ENCODE measurements at regions not wholly inside any gene's neighbourhood (a gene's known extent, or its start where the extent isn't known, plus 50 kb on each side); places are given as distances from the start of the nearest gene placed in this dataset.

DNA sequence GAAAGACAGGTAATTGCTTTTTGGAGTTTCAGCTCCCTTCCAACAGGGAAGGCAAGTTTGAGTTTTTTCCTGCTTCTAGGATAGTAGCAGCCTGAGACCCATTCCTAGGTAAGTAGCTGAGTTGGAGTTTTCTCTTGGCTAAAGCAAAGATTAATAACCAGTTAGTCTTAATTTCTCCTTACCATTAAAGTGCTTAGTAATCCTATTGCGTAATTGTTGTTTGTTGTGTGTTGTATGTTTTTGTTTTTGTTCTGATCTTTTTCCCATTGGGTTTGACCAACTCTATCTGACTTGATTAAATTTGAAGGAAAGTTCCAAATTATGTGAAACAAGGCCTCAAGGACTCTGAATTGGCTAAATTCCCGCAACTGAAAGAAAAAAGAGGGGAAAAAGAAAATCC lies 83.5 kb downstream of the TBX22 start:
- H4K91ac ChIP-seq (ENCODE audit: low read length) = no peak overlapping the region
- H2BK120ac ChIP-seq (ENCODE audit: low read depth, low read length) = no peak overlapping the region
- no peak overlapping the region for H3K14ac ChIP-seq (ENCODE audit: low read length in 2 of 2)
- no peak overlapping the region for H3K4me3 ChIP-seq (ENCODE audit: insufficient read depth in 1 of 2, low read depth in 1 of 2, low read length in 2 of 2)
- no peak overlapping the region for H3K23ac ChIP-seq (ENCODE audit: low read length in 2 of 2)
- no peak overlapping the region for H3K4me2 ChIP-seq (ENCODE audit: low read length, poor library complexity, severe bottlenecking)
- H3K4ac ChIP-seq (ENCODE audit: low read depth in 1 of 2, low read length in 2 of 2) = no peak overlapping the region
- no peak overlapping the region for H2AK5ac ChIP-seq (ENCODE audit: low read length, severe bottlenecking)
- H4K8ac ChIP-seq (ENCODE audit: low read length) = no peak overlapping the region
- no peak overlapping the region for H3K18ac ChIP-seq (ENCODE audit: low read depth in 1 of 2, low read length in 2 of 2)
- no peak overlapping the region for H2BK12ac ChIP-seq (ENCODE audit: low read length in 2 of 2)
- H3K27me3 ChIP-seq (ENCODE audit: control insufficient read depth in 1 of 2, insufficient read depth in 1 of 2, low read length in 2 of 2) = no peaks in the 10 kb centered on the region
- H3K9ac ChIP-seq (ENCODE audit: low read length) = no peak overlapping the region
- H3K79me1 ChIP-seq (replicated peaks; ENCODE audit: low read length, poor library complexity, severe bottlenecking) = no peaks in the 10 kb centered on the region
- no peak overlapping the region for H2AFZ ChIP-seq (ENCODE audit: low read depth, low read length)
- no peak overlapping the region for H2BK15ac ChIP-seq (ENCODE audit: low read depth, poor library complexity, severe bottlenecking)
- no peaks in the 10 kb centered on the region for H3K9me3 ChIP-seq (ENCODE audit: control insufficient read depth, low read length)
- no peak overlapping the region for H2BK5ac ChIP-seq (ENCODE audit: low read depth, low read length, poor library complexity, severe bottlenecking)
- no peaks in the 10 kb centered on the region for H3K36me3 ChIP-seq (ENCODE audit: control insufficient read depth in 1 of 2, insufficient read depth in 2 of 2, low read depth in 1 of 2, low read length in 2 of 2)
- no peak for DNase-seq
- H3K4me1 ChIP-seq (ENCODE audit: control insufficient read depth, insufficient read depth, low read depth, low read length) = no peaks in the 10 kb centered on the region
- no peak overlapping the region for H3K27ac ChIP-seq (ENCODE audit: low read length, poor library complexity, severe bottlenecking)
- WGBS = 75% methylated on average over 2 of the region's 2 CpGs

DNA sequence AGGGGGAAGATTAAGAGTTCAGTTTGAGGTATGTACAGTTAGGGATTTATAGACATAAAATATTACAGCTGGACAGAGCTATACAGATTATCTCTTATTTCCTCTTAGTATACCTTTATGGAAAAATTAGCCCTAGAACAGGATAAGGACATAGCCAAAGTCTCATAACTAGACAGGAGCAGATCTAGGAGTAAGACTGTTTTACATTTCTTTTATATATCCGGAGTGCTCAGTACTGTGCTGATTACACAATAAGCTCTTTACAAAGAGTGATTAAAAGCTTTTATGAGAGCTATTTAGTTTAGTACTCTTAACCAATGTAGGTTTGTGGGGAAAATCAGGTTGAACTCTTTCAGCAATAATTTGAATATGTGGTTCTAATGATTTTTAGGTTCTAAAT lies 105.8 kb downstream of the TBX22 start:
- no peak overlapping the region for H2AFZ ChIP-seq (ENCODE audit: low read depth, low read length)
- no peak overlapping the region for H2BK15ac ChIP-seq (ENCODE audit: low read depth, poor library complexity, severe bottlenecking)
- H3K79me1 ChIP-seq (replicated peaks; ENCODE audit: low read length, poor library complexity, severe bottlenecking) = no peaks in the 10 kb centered on the region
- no peak overlapping the region for H3K4ac ChIP-seq (ENCODE audit: low read depth in 1 of 2, low read length in 2 of 2)
- H3K27ac ChIP-seq (ENCODE audit: low read length, poor library complexity, severe bottlenecking) = no peak overlapping the region
- no peak overlapping the region for H4K8ac ChIP-seq (ENCODE audit: low read length)
- no peak overlapping the region for H2AK5ac ChIP-seq (ENCODE audit: low read length, severe bottlenecking)
- H3K4me3 ChIP-seq (ENCODE audit: insufficient read depth in 1 of 2, low read depth in 1 of 2, low read length in 2 of 2) = no peak overlapping the region
- H2BK5ac ChIP-seq (ENCODE audit: low read depth, low read length, poor library complexity, severe bottlenecking) = no peak overlapping the region
- no CpG with 5 or more reads among the region's 1 CpG for WGBS
- no peak overlapping the region for H3K9ac ChIP-seq (ENCODE audit: low read length)
- H2BK12ac ChIP-seq (ENCODE audit: low read length in 2 of 2) = no peak overlapping the region
- no peak overlapping the region for H3K4me2 ChIP-seq (ENCODE audit: low read length, poor library complexity, severe bottlenecking)
- DNase-seq = no peak
- no peaks in the 10 kb centered on the region for H3K27me3 ChIP-seq (ENCODE audit: control insufficient read depth in 1 of 2, insufficient read depth in 1 of 2, low read length in 2 of 2)
- peaks cover 2% of the 10 kb centered on the region for H3K9me3 ChIP-seq (ENCODE audit: control insufficient read depth, low read length)
- H3K36me3 ChIP-seq (ENCODE audit: control insufficient read depth in 1 of 2, insufficient read depth in 2 of 2, low read depth in 1 of 2, low read length in 2 of 2) = no peaks in the 10 kb centered on the region
- no peak overlapping the region for H3K18ac ChIP-seq (ENCODE audit: low read depth in 1 of 2, low read length in 2 of 2)
- no peak overlapping the region for H4K91ac ChIP-seq (ENCODE audit: low read length)
- H3K14ac ChIP-seq (ENCODE audit: low read length in 2 of 2) = no peak overlapping the region
- H3K4me1 ChIP-seq (ENCODE audit: control insufficient read depth, insufficient read depth, low read depth, low read length) = no peaks in the 10 kb centered on the region
- no peak overlapping the region for H3K23ac ChIP-seq (ENCODE audit: low read length in 2 of 2)
- H2BK120ac ChIP-seq (ENCODE audit: low read depth, low read length) = no peak overlapping the region

DNA sequence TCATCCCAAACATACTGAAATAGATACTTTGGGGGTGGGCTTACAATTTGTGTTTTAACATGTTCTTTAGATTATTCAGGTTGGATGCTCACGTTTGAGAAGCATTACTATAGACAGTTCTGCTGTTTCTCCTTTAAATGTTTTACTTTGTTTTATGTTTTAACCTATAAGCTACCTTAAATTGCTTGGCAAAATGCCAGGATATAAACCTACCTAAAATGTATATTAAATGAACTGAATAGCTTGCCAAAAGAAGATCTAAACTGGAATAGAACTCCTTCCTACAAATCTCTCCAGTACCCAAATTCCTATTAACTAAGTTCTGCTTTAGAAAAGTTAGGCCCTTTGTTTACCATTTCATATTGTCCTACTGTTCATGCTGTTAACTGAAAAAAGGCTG lies 124.4 kb downstream of the TBX22 start:
- WGBS = no CpG with 5 or more reads among the region's 1 CpG
- no peak overlapping the region for H3K18ac ChIP-seq (ENCODE audit: low read depth in 1 of 2, low read length in 2 of 2)
- H3K4me3 ChIP-seq (ENCODE audit: insufficient read depth in 1 of 2, low read depth in 1 of 2, low read length in 2 of 2) = no peak overlapping the region
- H3K14ac ChIP-seq (ENCODE audit: low read length in 2 of 2) = no peak overlapping the region
- no peak overlapping the region for H3K23ac ChIP-seq (ENCODE audit: low read length in 2 of 2)
- H2BK12ac ChIP-seq (ENCODE audit: low read length in 2 of 2) = no peak overlapping the region
- no peak overlapping the region for H3K27ac ChIP-seq (ENCODE audit: low read length, poor library complexity, severe bottlenecking)
- H3K4me1 ChIP-seq (ENCODE audit: control insufficient read depth, insufficient read depth, low read depth, low read length) = no peaks in the 10 kb centered on the region
- H2BK5ac ChIP-seq (ENCODE audit: low read depth, low read length, poor library complexity, severe bottlenecking) = no peak overlapping the region
- no peak overlapping the region for H3K4ac ChIP-seq (ENCODE audit: low read depth in 1 of 2, low read length in 2 of 2)
- H3K9ac ChIP-seq (ENCODE audit: low read length) = no peak overlapping the region
- H2BK120ac ChIP-seq (ENCODE audit: low read depth, low read length) = no peak overlapping the region
- H3K9me3 ChIP-seq (ENCODE audit: control insufficient read depth, low read length) = no peaks in the 10 kb centered on the region
- H3K27me3 ChIP-seq (ENCODE audit: control insufficient read depth in 1 of 2, insufficient read depth in 1 of 2, low read length in 2 of 2) = no peaks in the 10 kb centered on the region
- H3K36me3 ChIP-seq (ENCODE audit: control insufficient read depth in 1 of 2, insufficient read depth in 2 of 2, low read depth in 1 of 2, low read length in 2 of 2) = no peaks in the 10 kb centered on the region
- no peak overlapping the region for H2BK15ac ChIP-seq (ENCODE audit: low read depth, poor library complexity, severe bottlenecking)
- H3K4me2 ChIP-seq (ENCODE audit: low read length, poor library complexity, severe bottlenecking) = no peak overlapping the region
- DNase-seq = no peak
- H2AFZ ChIP-seq (ENCODE audit: low read depth, low read length) = no peak overlapping the region
- no peaks in the 10 kb centered on the region for H3K79me1 ChIP-seq (replicated peaks; ENCODE audit: low read length, poor library complexity, severe bottlenecking)
- H4K91ac ChIP-seq (ENCODE audit: low read length) = no peak overlapping the region
- no peak overlapping the region for H4K8ac ChIP-seq (ENCODE audit: low read length)
- H2AK5ac ChIP-seq (ENCODE audit: low read length, severe bottlenecking) = no peak overlapping the region

DNA sequence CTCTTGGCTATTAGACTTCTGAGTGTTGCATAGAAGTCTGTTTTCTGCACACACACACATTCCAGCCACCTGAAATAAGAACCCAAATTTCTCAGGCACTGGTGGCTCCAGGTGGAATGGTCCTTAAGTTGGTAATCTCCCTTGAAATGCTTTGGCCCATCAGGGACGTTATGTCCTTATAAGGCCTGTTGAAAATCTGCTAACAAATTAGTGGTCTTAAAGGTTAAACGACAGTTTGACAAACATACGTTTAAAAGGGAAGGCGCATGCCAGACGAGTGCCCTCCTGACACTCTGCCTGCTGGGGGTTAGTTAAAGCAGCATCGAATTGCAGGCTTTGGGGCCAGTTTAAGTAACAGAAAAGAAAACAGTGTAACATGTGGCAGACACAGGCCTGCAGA lies 125.0 kb downstream of the TBX22 start:
- Histone ChIP-seq H3K9ac (ENCODE audit: low read length) (no peak overlapping the region), H2BK15ac (ENCODE audit: low read depth, poor library complexity, severe bottlenecking) (no peak overlapping the region), H2BK120ac (ENCODE audit: low read depth, low read length) (no peak overlapping the region), H3K18ac (ENCODE audit: low read depth in 1 of 2, low read length in 2 of 2) (no peak overlapping the region), H3K4me2 (ENCODE audit: low read length, poor library complexity, severe bottlenecking) (no peak overlapping the region), H4K8ac (ENCODE audit: low read length) (no peak overlapping the region), H3K14ac (ENCODE audit: low read length in 2 of 2) (no peak overlapping the region), H3K4me3 (ENCODE audit: insufficient read depth in 1 of 2, low read depth in 1 of 2, low read length in 2 of 2) (no peak overlapping the region), H3K4ac (ENCODE audit: low read depth in 1 of 2, low read length in 2 of 2) (no peak overlapping the region), H3K23ac (ENCODE audit: low read length in 2 of 2) (no peak overlapping the region), H3K9me3 (ENCODE audit: control insufficient read depth, low read length) (no peaks in the 10 kb centered on the region), H3K27me3 (ENCODE audit: control insufficient read depth in 1 of 2, insufficient read depth in 1 of 2, low read length in 2 of 2) (no peaks in the 10 kb centered on the region), H3K79me1 (replicated peaks; ENCODE audit: low read length, poor library complexity, severe bottlenecking) (no peaks in the 10 kb centered on the region), H3K4me1 (ENCODE audit: control insufficient read depth, insufficient read depth, low read depth, low read length) (no peaks in the 10 kb centered on the region), H3K27ac (ENCODE audit: low read length, poor library complexity, severe bottlenecking) (no peak overlapping the region), H2AFZ (ENCODE audit: low read depth, low read length) (no peak overlapping the region), H3K36me3 (ENCODE audit: control insufficient read depth in 1 of 2, insufficient read depth in 2 of 2, low read depth in 1 of 2, low read length in 2 of 2) (no peaks in the 10 kb centered on the region), H2AK5ac (ENCODE audit: low read length, severe bottlenecking) (no peak overlapping the region), H2BK12ac (ENCODE audit: low read length in 2 of 2) (no peak overlapping the region), H4K91ac (ENCODE audit: low read length) (no peak overlapping the region), H2BK5ac (ENCODE audit: low read depth, low read length, poor library complexity, severe bottlenecking) (no peak overlapping the region)
- DNase-seq = no peak
- WGBS = 25% methylated on average over 5 of the region's 6 CpGs
